Mucosa of rectum (tissue), 2 donors: ENCODE measurements at regions not wholly inside any gene's neighbourhood (a gene's known extent, or its start where the extent isn't known, plus 50 kb on each side); places are given as distances from the start of the nearest gene placed in this dataset.
"Not testable (repeated sequence)": the region's sequence is repeated elsewhere in the genome, so short reads cannot be mapped to it uniquely, and the experiment has no call there.

ENCODE experiments used
- H3K27ac ChIP-seq, 2 donors: one replicate each; pipeline ENCODE4 v1.7.0; 2013; ENCODE audit warnings: inconsistent platforms in 2 of 2, low read depth in 2 of 2, low read length in 2 of 2
- H3K27me3 ChIP-seq, 2 donors: one replicate each; pipeline ENCODE4 v1.7.0; 2013; ENCODE audit warnings: low read length in 2 of 2; ENCODE audit not compliant: control insufficient read depth in 2 of 2, insufficient read depth in 2 of 2
- H3K36me3 ChIP-seq, 2 donors: one replicate each; pipeline ENCODE4 v1.7.0; 2013; ENCODE audit warnings: low read length in 2 of 2; ENCODE audit not compliant: control insufficient read depth in 2 of 2, insufficient read depth in 2 of 2
- H3K4me1 ChIP-seq, 2 donors: one replicate each; pipeline ENCODE4 v1.7.0; 2013; ENCODE audit warnings: low read length in 2 of 2, mild to moderate bottlenecking in 1 of 2; ENCODE audit not compliant: control insufficient read depth in 2 of 2, insufficient read depth in 2 of 2
- H3K4me3 ChIP-seq, 2 donors: one replicate each; pipeline ENCODE4 v1.7.0; 2013; ENCODE audit warnings: low read length in 2 of 2
- H3K9ac ChIP-seq, 2 donors: one replicate each; pipeline ENCODE4 v1.7.0; 2013; ENCODE audit warnings: low read length in 2 of 2, low read depth in 1 of 2, mild to moderate bottlenecking in 1 of 2
- H3K9me3 ChIP-seq, 2 donors: one replicate each; pipeline ENCODE4 v1.7.0; 2013; ENCODE audit warnings: low read length in 2 of 2; ENCODE audit not compliant: control insufficient read depth in 2 of 2
- donor health status: healthy.
- donor health status: Normal muscosa, but diverticular disease.

DNA sequence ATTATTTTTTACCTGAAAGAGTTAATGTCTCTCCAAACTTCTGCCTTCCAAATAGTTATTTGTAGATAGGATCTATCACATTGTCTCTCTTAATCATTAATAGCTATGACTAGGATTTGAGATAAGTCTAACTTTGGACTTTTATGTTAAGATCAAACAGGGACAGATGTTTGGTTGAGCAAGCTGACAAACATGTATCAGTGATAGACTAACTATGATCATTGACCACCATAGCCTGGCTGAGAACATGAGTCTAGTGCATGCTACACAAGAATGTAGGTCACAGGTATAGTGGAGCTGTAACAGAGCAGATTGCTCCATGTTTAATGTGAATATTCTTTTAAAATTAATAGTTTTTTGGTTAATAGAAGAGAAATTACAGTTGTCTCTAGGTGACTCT is 52.0 kb downstream of the SYT15B start:
- H3K4me1 ChIP-seq, H3K9me3 ChIP-seq, H3K36me3 ChIP-seq, H3K9ac ChIP-seq, H3K4me3 ChIP-seq, H3K27ac ChIP-seq, H3K27me3 ChIP-seq: not testable (repeated sequence)

DNA sequence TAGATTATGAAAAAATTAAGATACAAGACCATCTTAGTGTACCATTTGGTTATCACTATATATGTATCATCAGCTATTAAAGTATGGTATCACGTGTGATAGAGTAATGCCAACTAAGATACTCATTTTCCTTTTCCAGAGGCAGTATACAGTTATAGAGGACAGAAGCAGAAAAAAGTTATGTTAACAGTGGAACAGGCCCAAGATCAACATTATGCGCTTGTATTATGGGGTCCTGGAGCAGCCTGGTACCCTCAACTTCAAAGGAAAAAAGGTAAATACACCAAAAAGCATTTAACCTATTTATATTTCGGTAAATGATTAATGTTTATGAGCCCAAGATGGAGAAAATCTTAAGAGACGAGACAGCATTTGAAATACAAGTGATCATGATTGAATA is 52.9 kb downstream of the SYT15B start:
- not testable (repeated sequence) for H3K9me3 ChIP-seq, H3K27ac ChIP-seq, H3K27me3 ChIP-seq, H3K4me3 ChIP-seq, H3K9ac ChIP-seq, H3K4me1 ChIP-seq, H3K36me3 ChIP-seq

DNA sequence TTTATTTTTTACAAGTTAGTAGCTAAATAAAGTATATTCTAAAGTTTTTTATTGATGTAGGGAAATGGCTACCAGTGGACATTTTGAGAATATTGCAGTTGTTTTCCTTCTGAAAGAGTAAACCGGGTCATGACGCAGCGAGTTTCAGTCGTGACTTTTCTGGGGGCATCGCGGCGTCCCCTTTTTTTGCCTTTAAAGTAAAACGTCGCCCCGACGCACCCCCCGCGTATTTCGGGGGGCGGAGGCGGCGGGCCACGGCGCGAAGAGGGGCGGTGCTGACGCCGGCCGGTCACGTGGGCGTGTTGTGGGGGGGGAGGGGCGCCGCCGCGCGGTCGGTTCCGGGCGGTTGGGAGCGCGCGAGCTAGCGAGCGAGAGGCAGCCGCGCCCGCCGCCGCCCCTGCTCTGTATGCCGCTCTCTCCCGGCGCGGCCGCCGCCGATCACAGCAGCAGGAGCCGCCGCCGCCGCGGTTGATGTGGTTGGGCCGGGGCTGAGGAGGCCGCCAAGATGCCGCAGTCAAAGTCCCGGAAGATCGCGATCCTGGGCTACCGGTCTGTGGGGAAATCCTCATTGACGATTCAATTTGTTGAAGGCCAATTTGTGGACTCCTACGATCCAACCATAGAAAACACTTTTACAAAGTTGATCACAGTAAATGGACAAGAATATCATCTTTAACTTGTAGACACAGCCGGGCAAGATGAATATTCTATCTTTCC is 57.5 kb downstream of the SYT15B start:
- peak overlapping the region in 1 of 2 donors; percentile 63 for H3K4me3 ChIP-seq
- not testable (repeated sequence) for H3K4me1 ChIP-seq, H3K27ac ChIP-seq, H3K9me3 ChIP-seq, H3K9ac ChIP-seq, H3K27me3 ChIP-seq, H3K36me3 ChIP-seq

DNA sequence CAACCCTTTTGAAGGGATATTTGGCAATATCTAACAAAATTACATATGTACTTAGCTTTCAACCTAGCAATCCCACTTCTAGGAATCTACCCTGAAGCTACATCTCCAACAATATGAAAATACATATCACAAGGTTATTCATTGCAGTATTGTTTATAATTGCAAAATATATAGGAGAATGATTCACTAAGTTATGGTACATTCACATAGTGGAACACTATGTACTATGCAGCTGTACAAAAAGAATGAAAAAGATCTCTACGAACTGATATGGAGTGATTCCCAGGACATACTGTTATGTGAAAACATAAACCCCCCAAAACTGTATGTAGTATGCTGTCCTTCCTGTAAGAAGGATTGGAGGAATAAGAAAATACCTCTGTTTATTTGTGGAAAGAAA is 62.1 kb downstream of the SYT15B start:
- not testable (repeated sequence) for H3K9me3 ChIP-seq, H3K4me3 ChIP-seq, H3K36me3 ChIP-seq, H3K27me3 ChIP-seq, H3K27ac ChIP-seq, H3K9ac ChIP-seq, H3K4me1 ChIP-seq

DNA sequence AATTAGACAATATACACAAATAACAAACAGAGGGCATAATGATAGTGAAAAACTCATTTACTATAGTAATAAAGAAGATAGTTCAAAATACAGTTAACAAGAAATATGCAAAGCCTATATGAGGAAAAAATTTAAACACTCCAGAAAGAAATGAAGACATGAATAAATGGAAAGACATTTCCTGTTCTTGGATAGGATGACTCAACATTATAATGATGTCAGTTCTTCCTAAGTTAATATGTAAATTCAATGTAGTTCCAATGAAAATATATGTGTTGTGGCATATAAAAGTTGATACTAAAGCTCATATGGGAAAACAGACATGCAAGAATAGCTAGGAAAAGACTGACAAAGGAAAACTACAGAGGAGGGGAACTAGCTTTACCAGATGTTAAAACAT is 63.5 kb downstream of the SYT15B start:
- H3K27ac ChIP-seq, H3K27me3 ChIP-seq, H3K9ac ChIP-seq, H3K4me3 ChIP-seq, H3K4me1 ChIP-seq, H3K36me3 ChIP-seq, H3K9me3 ChIP-seq: not testable (repeated sequence)

DNA sequence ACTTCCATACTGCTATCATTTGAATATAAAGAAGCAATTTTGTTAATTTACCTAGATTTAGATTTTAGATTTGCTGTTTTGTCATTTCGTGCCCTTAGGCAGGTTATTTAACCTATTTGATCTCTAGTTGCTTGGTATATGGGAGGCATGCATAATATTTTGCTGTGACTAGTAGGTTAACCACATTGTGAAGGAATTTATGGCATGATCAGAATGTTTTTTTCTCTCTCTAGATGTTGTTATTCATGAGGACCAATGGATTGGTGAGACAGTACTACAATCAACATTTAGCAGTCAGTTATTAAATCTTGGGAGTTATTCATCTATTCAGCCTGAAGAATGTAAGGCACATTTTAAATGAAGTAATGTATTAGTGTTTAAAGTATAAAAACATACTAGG is 67.2 kb downstream of the SYT15B start:
- not testable (repeated sequence) for H3K9me3 ChIP-seq, H3K4me3 ChIP-seq

DNA sequence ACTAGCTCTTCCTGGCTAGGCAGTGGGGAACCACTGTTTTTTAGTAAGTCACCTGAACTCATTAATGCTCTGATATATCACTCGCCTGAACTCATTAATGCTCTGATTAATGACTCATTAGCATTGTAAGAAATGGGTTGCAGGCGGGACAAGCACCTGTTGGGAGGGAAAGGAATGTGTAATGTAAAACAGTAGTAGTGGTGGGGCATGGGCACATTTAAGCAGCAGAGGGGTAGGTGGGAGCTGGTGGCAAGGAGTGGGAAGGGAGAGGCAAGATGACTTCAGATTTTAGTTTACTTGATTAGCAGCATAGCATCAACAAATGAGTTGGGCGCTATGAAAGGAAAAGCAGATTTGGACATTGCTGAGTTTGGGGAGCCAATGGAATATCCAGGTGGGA is 68.2 kb downstream of the SYT15B start:
- H3K36me3 ChIP-seq, H3K27ac ChIP-seq, H3K27me3 ChIP-seq, H3K4me3 ChIP-seq, H3K4me1 ChIP-seq, H3K9me3 ChIP-seq, H3K9ac ChIP-seq: not testable (repeated sequence)

More for the DNA sequence above, 67.2 kb downstream of the SYT15B start:
- H3K4me1 ChIP-seq, H3K9ac ChIP-seq, H3K27ac ChIP-seq, H3K27me3 ChIP-seq, H3K36me3 ChIP-seq: not testable (repeated sequence)

DNA sequence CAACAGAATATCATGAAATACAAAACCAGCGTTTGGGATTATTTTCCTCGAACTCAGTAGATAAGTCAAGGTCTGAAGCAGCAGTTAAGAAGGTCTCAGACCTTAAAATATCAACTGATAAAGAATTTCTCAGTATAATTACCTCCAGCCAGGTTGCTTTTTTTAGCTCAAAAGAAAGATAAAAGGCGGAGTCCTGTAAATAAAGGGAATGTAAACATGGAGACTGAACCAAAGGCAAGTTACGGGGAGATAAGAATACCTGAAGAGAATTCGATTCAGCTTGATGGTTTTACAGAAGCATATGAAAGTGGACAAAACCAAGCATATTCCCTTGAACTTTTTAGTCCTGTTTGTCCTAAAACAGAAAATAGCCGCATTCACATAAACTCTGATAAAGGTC is 73.1 kb downstream of the SYT15B start:
- not testable (repeated sequence) for H3K4me3 ChIP-seq, H3K36me3 ChIP-seq, H3K9me3 ChIP-seq, H3K27me3 ChIP-seq, H3K27ac ChIP-seq, H3K4me1 ChIP-seq, H3K9ac ChIP-seq

DNA sequence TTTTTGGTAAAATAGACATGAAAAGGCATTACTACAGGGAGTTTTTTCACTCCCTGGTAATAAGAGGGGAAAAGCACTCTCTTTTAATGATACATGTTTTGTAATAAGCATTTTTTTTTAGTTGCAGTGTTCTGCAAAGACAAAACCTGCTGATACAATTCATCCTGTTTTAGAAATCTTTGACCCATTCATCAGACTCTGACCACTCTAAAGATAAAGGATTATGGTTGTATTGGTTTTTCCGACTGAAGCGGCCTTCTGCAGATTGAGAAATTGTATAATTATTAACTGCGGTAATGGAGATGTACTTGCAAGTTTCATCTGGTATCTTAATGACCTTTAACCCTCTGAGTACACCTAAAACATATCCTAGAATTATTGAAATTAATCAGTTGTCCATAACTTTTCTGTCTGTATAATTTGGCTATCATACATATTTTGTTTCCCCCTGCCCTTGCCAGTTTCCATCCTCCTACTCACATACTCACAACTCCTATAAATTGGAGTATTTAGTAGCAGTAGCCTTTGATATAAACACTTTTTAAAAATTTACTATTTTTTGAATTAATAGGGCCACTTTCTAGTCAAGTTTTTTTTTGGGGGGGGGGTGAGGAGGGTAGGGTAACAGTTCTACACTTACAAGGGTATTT is 79.4 kb downstream of the SYT15B start:
- not testable (repeated sequence) for H3K27ac ChIP-seq, H3K4me3 ChIP-seq, H3K9me3 ChIP-seq, H3K4me1 ChIP-seq, H3K27me3 ChIP-seq, H3K9ac ChIP-seq, H3K36me3 ChIP-seq

DNA sequence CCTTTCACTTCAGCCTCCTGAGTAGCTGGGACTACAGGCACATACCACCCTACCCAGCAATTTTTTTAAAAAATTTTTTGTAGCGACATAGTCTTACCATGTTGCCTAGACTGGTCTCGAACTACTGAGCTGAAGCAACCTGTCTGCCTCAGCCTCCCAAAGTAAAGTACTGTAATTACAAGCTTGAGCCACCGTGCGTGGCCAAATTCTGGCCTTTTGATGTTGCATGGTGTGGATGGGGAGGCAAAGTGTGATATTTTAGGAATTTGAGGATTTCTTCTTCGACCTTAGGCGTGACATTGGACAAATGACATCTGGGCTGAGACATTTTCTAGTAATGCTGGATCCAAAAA is 81.8 kb downstream of the SYT15B start:
- not testable (repeated sequence) for H3K27ac ChIP-seq, H3K27me3 ChIP-seq, H3K4me3 ChIP-seq, H3K9me3 ChIP-seq, H3K4me1 ChIP-seq, H3K9ac ChIP-seq, H3K36me3 ChIP-seq
